ENCODE measurements at regions not wholly inside any gene's neighbourhood (a gene's known extent, or its start where the extent isn't known, plus 50 kb on each side); places are given as distances from the start of the nearest gene placed in this dataset.

- no peak for DNase-seq
These were observed 256.4 kb downstream of the DLEU7 start for GRCh38 chr13:50587115-50587514.

- DNase-seq, result no peak
These were observed 255.7 kb downstream of the DLEU7 start for GRCh38 chr13:50587645-50588373.

GRCh38 chr13:50588491-50589130 is 254.9 kb downstream of the DLEU7 start:
- DNase-seq, result no peak

- DNase-seq, result no peak
These were observed 254.4 kb downstream of the DLEU7 start for GRCh38 chr13:50589139-50589538.

GRCh38 chr13:50589651-50590054 is 253.8 kb downstream of the DLEU7 start:
- no peak for DNase-seq

- DNase-seq, result no peak
These were observed 250.9 kb downstream of the DLEU7 start for GRCh38 chr13:50592412-50593155.

- no peak for DNase-seq
These were observed 250.3 kb downstream of the DLEU7 start for GRCh38 chr13:50593207-50593606.

GRCh38 chr13:50594276-50595051 is 249.0 kb downstream of the DLEU7 start:
- no peak for DNase-seq

- DNase-seq, result no peak
These were observed 248.3 kb downstream of the DLEU7 start for GRCh38 chr13:50595196-50595595.

- DNase-seq, result no peak
These were observed 247.3 kb downstream of the DLEU7 start for GRCh38 chr13:50596156-50596555.

GRCh38 chr13:50596776-50597203 is 246.7 kb downstream of the DLEU7 start:
- no peak for DNase-seq

GRCh38 chr13:50598338-50598737 is 245.2 kb downstream of the DLEU7 start:
- DNase-seq, result no peak

GRCh38 chr13:50599046-50599445 is 244.4 kb downstream of the DLEU7 start:
- no peak for DNase-seq

GRCh38 chr13:50599927-50600326 is 243.6 kb downstream of the DLEU7 start:
- DNase-seq, result no peak

- no peak for DNase-seq
These were observed 235.1 kb downstream of the DLEU7 start for GRCh38 chr13:50608370-50608769.

- no peak for DNase-seq
These were observed 234.5 kb downstream of the DLEU7 start for GRCh38 chr13:50609011-50609410.

- no peak for DNase-seq
These were observed 233.3 kb downstream of the DLEU7 start for GRCh38 chr13:50610238-50610637.

- no peak for DNase-seq
These were observed 232.2 kb downstream of the DLEU7 start for GRCh38 chr13:50611117-50611781.

GRCh38 chr13:50612717-50613116 is 230.8 kb downstream of the DLEU7 start:
- no peak for DNase-seq

GRCh38 chr13:50613356-50613831 is 230.1 kb downstream of the DLEU7 start:
- DNase-seq, result no peak

GRCh38 chr13:50615234-50615633 is 228.3 kb downstream of the DLEU7 start:
- no peak for DNase-seq

- no peak for DNase-seq
These were observed 227.4 kb downstream of the DLEU7 start for GRCh38 chr13:50616101-50616500.
